ENCODE measurements at regions not wholly inside any gene's neighbourhood (a gene's known extent, or its start where the extent isn't known, plus 50 kb on each side); places are given as distances from the start of the nearest gene placed in this dataset.

DNA sequence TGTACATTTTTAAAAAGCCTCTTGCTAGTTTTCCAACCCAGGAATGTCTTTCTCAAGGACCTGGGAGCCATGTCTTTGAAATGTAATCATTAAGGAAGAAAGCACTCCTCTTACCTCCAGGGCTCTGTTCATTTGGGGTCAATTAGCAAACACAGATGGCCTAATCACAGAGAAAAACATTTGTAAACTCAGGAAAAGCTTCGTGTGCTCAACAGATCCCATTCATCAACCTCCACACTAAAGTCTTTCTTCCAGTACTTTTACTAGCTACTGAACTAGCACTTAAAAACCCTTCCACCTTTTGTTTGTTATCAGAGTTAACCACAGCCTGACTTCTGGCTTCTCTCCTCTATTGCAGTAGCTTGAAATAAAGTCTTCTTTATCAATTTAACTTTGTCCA lies 441.4 kb downstream of the PCDH20 start:
- Histone ChIP-seq H3K4me3 (ENCODE audit: low read length in 3 of 3) (no peak overlapping the region), H3K9ac (ENCODE audit: low read length in 3 of 3) (no peak overlapping the region), H3K27ac (ENCODE audit: low read depth in 2 of 2, low read length in 2 of 2) (no peak overlapping the region), H3K36me3 (ENCODE audit: control insufficient read depth in 2 of 3, insufficient read depth in 3 of 3, low read length in 3 of 3) (no peaks in the 10 kb centered on the region), H3K4me1 (ENCODE audit: control insufficient read depth in 2 of 3, insufficient read depth in 2 of 3, low read depth in 1 of 3, low read length in 3 of 3) (no peaks in the 10 kb centered on the region), H3K27me3 (ENCODE audit: control insufficient read depth, insufficient read depth, low read length) (no peaks in the 10 kb centered on the region), H3K9me3 (ENCODE audit: control insufficient read depth in 2 of 3, insufficient read depth in 1 of 3, low read length in 3 of 3) (no peaks in the 10 kb centered on the region)
- TF ChIP-seq, protein P1, sequence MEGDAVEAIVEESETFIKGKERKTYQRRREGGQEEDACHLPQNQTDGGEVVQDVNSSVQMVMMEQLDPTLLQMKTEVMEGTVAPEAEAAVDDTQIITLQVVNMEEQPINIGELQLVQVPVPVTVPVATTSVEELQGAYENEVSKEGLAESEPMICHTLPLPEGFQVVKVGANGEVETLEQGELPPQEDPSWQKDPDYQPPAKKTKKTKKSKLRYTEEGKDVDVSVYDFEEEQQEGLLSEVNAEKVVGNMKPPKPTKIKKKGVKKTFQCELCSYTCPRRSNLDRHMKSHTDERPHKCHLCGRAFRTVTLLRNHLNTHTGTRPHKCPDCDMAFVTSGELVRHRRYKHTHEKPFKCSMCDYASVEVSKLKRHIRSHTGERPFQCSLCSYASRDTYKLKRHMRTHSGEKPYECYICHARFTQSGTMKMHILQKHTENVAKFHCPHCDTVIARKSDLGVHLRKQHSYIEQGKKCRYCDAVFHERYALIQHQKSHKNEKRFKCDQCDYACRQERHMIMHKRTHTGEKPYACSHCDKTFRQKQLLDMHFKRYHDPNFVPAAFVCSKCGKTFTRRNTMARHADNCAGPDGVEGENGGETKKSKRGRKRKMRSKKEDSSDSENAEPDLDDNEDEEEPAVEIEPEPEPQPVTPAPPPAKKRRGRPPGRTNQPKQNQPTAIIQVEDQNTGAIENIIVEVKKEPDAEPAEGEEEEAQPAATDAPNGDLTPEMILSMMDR (IDR thresholded peaks at IDR 0.05; ENCODE audit: borderline replicate concordance, extremely low read depth, insufficient read depth), result no peak
- intact Hi-C loops (cut with DNase I), result no loop called here
- FAIRE-seq (no peak), DNase-seq (no peak)

DNA sequence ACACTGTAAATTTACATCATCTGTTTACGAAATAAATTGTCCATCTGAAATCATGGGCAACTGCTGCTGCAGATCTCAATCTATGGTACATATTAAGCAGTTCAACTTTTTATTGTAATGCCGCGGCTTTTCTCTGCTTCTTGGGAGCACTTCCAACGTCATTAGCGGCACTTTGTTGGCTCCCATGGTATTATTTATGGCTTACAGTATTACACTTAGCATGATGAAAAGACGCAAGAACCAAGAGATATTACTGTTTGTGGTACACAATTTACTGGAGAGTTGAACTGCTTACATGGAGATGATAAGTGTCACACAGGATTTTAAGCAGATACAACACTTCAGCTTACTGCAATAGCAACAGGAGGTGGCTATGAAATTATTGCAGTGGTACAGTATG lies 442.1 kb downstream of the PCDH20 start:
- Histone ChIP-seq H3K4me3 (ENCODE audit: low read length in 3 of 3) (no peak overlapping the region), H3K9me3 (ENCODE audit: control insufficient read depth in 2 of 3, insufficient read depth in 1 of 3, low read length in 3 of 3) (no peaks in the 10 kb centered on the region), H3K9ac (ENCODE audit: low read length in 3 of 3) (no peak overlapping the region), H3K27ac (ENCODE audit: low read depth in 2 of 2, low read length in 2 of 2) (no peak overlapping the region), H3K36me3 (ENCODE audit: control insufficient read depth in 2 of 3, insufficient read depth in 3 of 3, low read length in 3 of 3) (no peaks in the 10 kb centered on the region), H3K4me1 (ENCODE audit: control insufficient read depth in 2 of 3, insufficient read depth in 2 of 3, low read depth in 1 of 3, low read length in 3 of 3) (no peaks in the 10 kb centered on the region), H3K27me3 (ENCODE audit: control insufficient read depth, insufficient read depth, low read length) (no peaks in the 10 kb centered on the region)
- FAIRE-seq (no peak), DNase-seq (no peak)
- intact Hi-C loops (cut with DNase I), result no loop called here
- TF ChIP-seq, protein P1 (IDR thresholded peaks at IDR 0.05; ENCODE audit: borderline replicate concordance, extremely low read depth, insufficient read depth), result no peak

DNA sequence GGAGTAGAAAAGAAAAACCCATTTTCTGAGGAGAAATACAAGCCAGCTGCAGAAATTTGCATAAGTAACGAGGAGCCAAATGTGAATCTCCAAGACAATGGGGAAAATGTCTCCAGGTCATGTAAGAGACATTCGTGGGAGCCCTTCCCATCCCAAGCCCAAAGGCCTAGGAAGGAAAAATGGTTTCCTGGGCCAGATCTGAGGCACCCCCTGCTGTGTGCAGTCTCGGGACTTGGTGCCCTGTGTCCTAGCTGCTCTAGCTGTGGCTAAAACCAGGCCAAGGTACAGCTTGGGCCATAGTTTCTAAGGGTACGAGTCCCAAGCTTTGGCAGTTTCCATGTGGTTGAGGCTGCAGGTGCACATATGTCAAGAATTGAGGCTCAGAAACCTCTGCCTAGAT lies 444.9 kb downstream of the PCDH20 start:
- FAIRE-seq (no peak), DNase-seq (no peak)
- Histone ChIP-seq H3K9ac (ENCODE audit: low read length in 3 of 3) (no peak overlapping the region), H3K36me3 (ENCODE audit: control insufficient read depth in 2 of 3, insufficient read depth in 3 of 3, low read length in 3 of 3) (no peaks in the 10 kb centered on the region), H3K9me3 (ENCODE audit: control insufficient read depth in 2 of 3, insufficient read depth in 1 of 3, low read length in 3 of 3) (no peaks in the 10 kb centered on the region), H3K4me1 (ENCODE audit: control insufficient read depth in 2 of 3, insufficient read depth in 2 of 3, low read depth in 1 of 3, low read length in 3 of 3) (no peaks in the 10 kb centered on the region), H3K27me3 (ENCODE audit: control insufficient read depth, insufficient read depth, low read length) (no peaks in the 10 kb centered on the region), H3K27ac (ENCODE audit: low read depth in 2 of 2, low read length in 2 of 2) (no peak overlapping the region), H3K4me3 (ENCODE audit: low read length in 3 of 3) (no peak overlapping the region)
- TF ChIP-seq, protein P1 (IDR thresholded peaks at IDR 0.05; ENCODE audit: borderline replicate concordance, extremely low read depth, insufficient read depth), result no peak
- intact Hi-C loops (cut with DNase I), result no loop called here

DNA sequence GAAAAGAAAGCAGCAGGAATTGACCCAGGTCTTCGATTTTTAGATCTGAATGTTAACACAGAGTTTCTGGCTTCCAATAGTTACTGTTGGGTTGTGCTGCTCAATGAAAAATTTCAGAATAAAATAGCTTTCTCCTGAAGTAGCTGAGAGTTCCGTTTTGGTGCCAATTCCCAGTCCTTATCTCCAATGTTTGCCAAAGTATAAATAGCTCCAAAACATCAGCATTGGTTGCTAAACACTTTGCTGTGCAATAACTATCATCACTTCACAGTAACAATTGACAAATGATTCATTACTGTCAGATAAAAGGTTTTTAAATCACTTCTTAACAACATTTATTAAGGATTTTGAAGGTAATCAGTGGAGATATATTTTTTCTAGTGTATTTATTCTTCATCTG lies 446.0 kb downstream of the PCDH20 start:
- intact Hi-C loops (cut with DNase I), result no loop called here
- Histone ChIP-seq H3K9ac (ENCODE audit: low read length in 3 of 3) (no peak overlapping the region), H3K27me3 (ENCODE audit: control insufficient read depth, insufficient read depth, low read length) (no peaks in the 10 kb centered on the region), H3K36me3 (ENCODE audit: control insufficient read depth in 2 of 3, insufficient read depth in 3 of 3, low read length in 3 of 3) (no peaks in the 10 kb centered on the region), H3K9me3 (ENCODE audit: control insufficient read depth in 2 of 3, insufficient read depth in 1 of 3, low read length in 3 of 3) (no peaks in the 10 kb centered on the region), H3K27ac (ENCODE audit: low read depth in 2 of 2, low read length in 2 of 2) (no peak overlapping the region), H3K4me3 (ENCODE audit: low read length in 3 of 3) (no peak overlapping the region), H3K4me1 (ENCODE audit: control insufficient read depth in 2 of 3, insufficient read depth in 2 of 3, low read depth in 1 of 3, low read length in 3 of 3) (no peaks in the 10 kb centered on the region)
- TF ChIP-seq, protein P1 (IDR thresholded peaks at IDR 0.05; ENCODE audit: borderline replicate concordance, extremely low read depth, insufficient read depth), result no peak
- FAIRE-seq (no peak), DNase-seq (no peak)

Measured in kidney (tissue), 13 donors.